ENCODE measurements at regions not wholly inside any gene's neighbourhood (a gene's known extent, or its start where the extent isn't known, plus 50 kb on each side); places are given as distances from the start of the nearest gene placed in this dataset.

- no peak for TF ChIP-seq FOXA1 (IDR thresholded peaks at IDR 0.05)
- TF ChIP-seq ZNF384 (IDR thresholded peaks at IDR 0.05): no peak
- TF ChIP-seq BHLHE40 (IDR thresholded peaks at IDR 0.05; ENCODE audit: borderline replicate concordance): no peak
- no peak for TF ChIP-seq SP1 (IDR thresholded peaks at IDR 0.05)
- TF ChIP-seq PKNOX1 (IDR thresholded peaks at IDR 0.05): no peak
- TF ChIP-seq CTBP1 (IDR thresholded peaks at IDR 0.05; ENCODE audit: borderline replicate concordance): no peak
- TF ChIP-seq LEF1 (IDR thresholded peaks at IDR 0.05; ENCODE audit: borderline replicate concordance): no peak
- TF ChIP-seq NFRKB (IDR thresholded peaks at IDR 0.05): no peak
- no peak for TF ChIP-seq TARDBP (IDR thresholded peaks at IDR 0.05)
- no peak for TF ChIP-seq HDGF (IDR thresholded peaks at IDR 0.05; ENCODE audit: borderline replicate concordance)
- no peak for TF ChIP-seq SUZ12 (IDR thresholded peaks at IDR 0.05)
These were observed 204.5 kb upstream of the SFSWAP start for GRCh38 chr12:131506426-131506825.
